ENCODE measurements at regions not wholly inside any gene's neighbourhood (a gene's known extent, or its start where the extent isn't known, plus 50 kb on each side); places are given as distances from the start of the nearest gene placed in this dataset.
"Not testable (repeated sequence)": the region's sequence is repeated elsewhere in the genome, so short reads cannot be mapped to it uniquely, and the experiment has no call there.

- H3K4me1 ChIP-seq (ENCODE audit: control insufficient read depth, insufficient read depth, low read length): no peaks in the 10 kb centered on the region
- no peak overlapping the region for H3K4me3 ChIP-seq (ENCODE audit: low read length)
- H3K27ac ChIP-seq (ENCODE audit: low read depth, low read length): no peak overlapping the region
- no peaks in the 10 kb centered on the region for H3K27me3 ChIP-seq (ENCODE audit: control insufficient read depth, insufficient read depth, low read length)
- no peak overlapping the region for H3K9ac ChIP-seq (ENCODE audit: low read length)
- H3K36me3 ChIP-seq (ENCODE audit: control insufficient read depth, insufficient read depth, low read length): no peaks in the 10 kb centered on the region
Observed at GRCh38 chr5:87185838-87186237, 81.8 kb upstream of the RASA1 start.

- H3K4me3 ChIP-seq (ENCODE audit: low read length): no peak overlapping the region
- no peaks in the 10 kb centered on the region for H3K4me1 ChIP-seq (ENCODE audit: control insufficient read depth, insufficient read depth, low read length)
- H3K9ac ChIP-seq (ENCODE audit: low read length): no peak overlapping the region
- H3K36me3 ChIP-seq (ENCODE audit: control insufficient read depth, insufficient read depth, low read length): no peaks in the 10 kb centered on the region
- H3K27me3 ChIP-seq (ENCODE audit: control insufficient read depth, insufficient read depth, low read length): no peaks in the 10 kb centered on the region
- no peak overlapping the region for H3K27ac ChIP-seq (ENCODE audit: low read depth, low read length)
Observed at GRCh38 chr5:87188391-87188790, 79.3 kb upstream of the RASA1 start.

GRCh38 chr5:87190041-87190440, 77.6 kb upstream of the RASA1 start:
- H3K36me3 ChIP-seq (ENCODE audit: control insufficient read depth, insufficient read depth, low read length): no peaks in the 10 kb centered on the region
- H3K27me3 ChIP-seq (ENCODE audit: control insufficient read depth, insufficient read depth, low read length): no peaks in the 10 kb centered on the region
- H3K4me1 ChIP-seq (ENCODE audit: control insufficient read depth, insufficient read depth, low read length): no peaks in the 10 kb centered on the region
- H3K4me3 ChIP-seq (ENCODE audit: low read length): no peak overlapping the region
- no peak overlapping the region for H3K9ac ChIP-seq (ENCODE audit: low read length)
- no peak overlapping the region for H3K27ac ChIP-seq (ENCODE audit: low read depth, low read length)

- Histone ChIP-seq H3K27me3 (ENCODE audit: control insufficient read depth, insufficient read depth, low read length) (no peaks in the 10 kb centered on the region), H3K9ac (ENCODE audit: low read length) (no peak overlapping the region), H3K4me3 (ENCODE audit: low read length) (no peak overlapping the region), H3K27ac (ENCODE audit: low read depth, low read length) (no peak overlapping the region), H3K4me1 (ENCODE audit: control insufficient read depth, insufficient read depth, low read length) (no peaks in the 10 kb centered on the region), H3K36me3 (ENCODE audit: control insufficient read depth, insufficient read depth, low read length) (no peaks in the 10 kb centered on the region)
Observed at GRCh38 chr5:87190687-87191086, 77.0 kb upstream of the RASA1 start.

- H3K9ac ChIP-seq (ENCODE audit: low read length): no peak overlapping the region
- H3K27me3 ChIP-seq (ENCODE audit: control insufficient read depth, insufficient read depth, low read length): no peaks in the 10 kb centered on the region
- H3K4me1 ChIP-seq (ENCODE audit: control insufficient read depth, insufficient read depth, low read length): no peaks in the 10 kb centered on the region
- H3K4me3 ChIP-seq (ENCODE audit: low read length): no peak overlapping the region
- no peaks in the 10 kb centered on the region for H3K36me3 ChIP-seq (ENCODE audit: control insufficient read depth, insufficient read depth, low read length)
- H3K27ac ChIP-seq (ENCODE audit: low read depth, low read length): no peak overlapping the region
Observed at GRCh38 chr5:87191645-87192044, 76.0 kb upstream of the RASA1 start.

- no peak overlapping the region for H3K9ac ChIP-seq (ENCODE audit: low read length)
- no peak overlapping the region for H3K27ac ChIP-seq (ENCODE audit: low read depth, low read length)
- no peaks in the 10 kb centered on the region for H3K4me1 ChIP-seq (ENCODE audit: control insufficient read depth, insufficient read depth, low read length)
- no peaks in the 10 kb centered on the region for H3K27me3 ChIP-seq (ENCODE audit: control insufficient read depth, insufficient read depth, low read length)
- H3K36me3 ChIP-seq (ENCODE audit: control insufficient read depth, insufficient read depth, low read length): no peaks in the 10 kb centered on the region
- no peak overlapping the region for H3K4me3 ChIP-seq (ENCODE audit: low read length)
Observed at GRCh38 chr5:87195104-87195591, 72.5 kb upstream of the RASA1 start.

GRCh38 chr5:87195616-87196015, 72.1 kb upstream of the RASA1 start:
- H3K27me3 ChIP-seq (ENCODE audit: control insufficient read depth, insufficient read depth, low read length): no peaks in the 10 kb centered on the region
- H3K9ac ChIP-seq (ENCODE audit: low read length): no peak overlapping the region
- no peaks in the 10 kb centered on the region for H3K36me3 ChIP-seq (ENCODE audit: control insufficient read depth, insufficient read depth, low read length)
- no peaks in the 10 kb centered on the region for H3K4me1 ChIP-seq (ENCODE audit: control insufficient read depth, insufficient read depth, low read length)
- no peak overlapping the region for H3K27ac ChIP-seq (ENCODE audit: low read depth, low read length)
- no peak overlapping the region for H3K4me3 ChIP-seq (ENCODE audit: low read length)

- H3K4me1 ChIP-seq (ENCODE audit: control insufficient read depth, insufficient read depth, low read length): no peaks in the 10 kb centered on the region
- no peak overlapping the region for H3K27ac ChIP-seq (ENCODE audit: low read depth, low read length)
- H3K9ac ChIP-seq (ENCODE audit: low read length): no peak overlapping the region
- no peaks in the 10 kb centered on the region for H3K27me3 ChIP-seq (ENCODE audit: control insufficient read depth, insufficient read depth, low read length)
- H3K36me3 ChIP-seq (ENCODE audit: control insufficient read depth, insufficient read depth, low read length): no peaks in the 10 kb centered on the region
- H3K4me3 ChIP-seq (ENCODE audit: low read length): no peak overlapping the region
Observed at GRCh38 chr5:87198010-87198409, 69.7 kb upstream of the RASA1 start.

- not testable (repeated sequence) for H3K27ac ChIP-seq (ENCODE audit: low read depth, low read length); H3K9ac ChIP-seq (ENCODE audit: low read length); H3K4me3 ChIP-seq (ENCODE audit: low read length); H3K27me3 ChIP-seq (ENCODE audit: control insufficient read depth, insufficient read depth, low read length); H3K4me1 ChIP-seq (ENCODE audit: control insufficient read depth, insufficient read depth, low read length); H3K36me3 ChIP-seq (ENCODE audit: control insufficient read depth, insufficient read depth, low read length)
Observed at GRCh38 chr5:87199246-87199645, 68.4 kb upstream of the RASA1 start.

- H3K27ac ChIP-seq (ENCODE audit: low read depth, low read length); H3K4me1 ChIP-seq (ENCODE audit: control insufficient read depth, insufficient read depth, low read length); H3K9ac ChIP-seq (ENCODE audit: low read length); H3K36me3 ChIP-seq (ENCODE audit: control insufficient read depth, insufficient read depth, low read length); H3K4me3 ChIP-seq (ENCODE audit: low read length); H3K27me3 ChIP-seq (ENCODE audit: control insufficient read depth, insufficient read depth, low read length): not testable (repeated sequence)
Observed at GRCh38 chr5:87199704-87200103, 68.0 kb upstream of the RASA1 start.

GRCh38 chr5:87210076-87210475, 57.6 kb upstream of the RASA1 start:
- H3K27ac ChIP-seq (ENCODE audit: low read depth, low read length): no peak overlapping the region
- H3K36me3 ChIP-seq (ENCODE audit: control insufficient read depth, insufficient read depth, low read length): no peaks in the 10 kb centered on the region
- H3K9ac ChIP-seq (ENCODE audit: low read length): no peak overlapping the region
- H3K4me1 ChIP-seq (ENCODE audit: control insufficient read depth, insufficient read depth, low read length): no peaks in the 10 kb centered on the region
- H3K4me3 ChIP-seq (ENCODE audit: low read length): no peak overlapping the region
- no peaks in the 10 kb centered on the region for H3K27me3 ChIP-seq (ENCODE audit: control insufficient read depth, insufficient read depth, low read length)

- Histone ChIP-seq H3K27me3 (ENCODE audit: control insufficient read depth, insufficient read depth, low read length) (no peaks in the 10 kb centered on the region), H3K9ac (ENCODE audit: low read length) (no peak overlapping the region), H3K36me3 (ENCODE audit: control insufficient read depth, insufficient read depth, low read length) (no peaks in the 10 kb centered on the region), H3K27ac (ENCODE audit: low read depth, low read length) (no peak overlapping the region), H3K4me3 (ENCODE audit: low read length) (no peak overlapping the region), H3K4me1 (ENCODE audit: control insufficient read depth, insufficient read depth, low read length) (no peaks in the 10 kb centered on the region)
Observed at GRCh38 chr5:87210743-87211142, 56.9 kb upstream of the RASA1 start.

GRCh38 chr5:87211676-87212075, 56.0 kb upstream of the RASA1 start:
- Histone ChIP-seq H3K9ac (ENCODE audit: low read length) (no peak overlapping the region), H3K4me1 (ENCODE audit: control insufficient read depth, insufficient read depth, low read length) (no peaks in the 10 kb centered on the region), H3K27me3 (ENCODE audit: control insufficient read depth, insufficient read depth, low read length) (no peaks in the 10 kb centered on the region), H3K36me3 (ENCODE audit: control insufficient read depth, insufficient read depth, low read length) (no peaks in the 10 kb centered on the region), H3K27ac (ENCODE audit: low read depth, low read length) (no peak overlapping the region), H3K4me3 (ENCODE audit: low read length) (no peak overlapping the region)

All from rectal smooth muscle tissue (tissue), 1 donor.